Loucy (cell line): ENCODE measurements at regions not wholly inside any gene's neighbourhood (a gene's known extent, or its start where the extent isn't known, plus 50 kb on each side); places are given as distances from the start of the nearest gene placed in this dataset.
"Not testable (repeated sequence)": the region's sequence is repeated elsewhere in the genome, so short reads cannot be mapped to it uniquely, and the experiment has no call there.

Experiments used
- EZH2phosphoT487 ChIP-seq: fragments of 200-600 bp; IDR thresholded peaks from 2 replicates; pipeline ENCODE4 v1.6.1; 2018; ENCODE audit warnings: antibody characterized with exemption, mild to moderate bottlenecking, moderate library complexity, borderline replicate concordance
- TF ChIP-seq, protein P1 (sequence below): fragments of 200-600 bp; sonication (generic); conservative IDR thresholded peaks from 2 replicates; pipeline ENCODE4 v1.5.1; 2014; ENCODE audit warnings: mild to moderate bottlenecking, antibody characterized with exemption, low read length

DNA sequence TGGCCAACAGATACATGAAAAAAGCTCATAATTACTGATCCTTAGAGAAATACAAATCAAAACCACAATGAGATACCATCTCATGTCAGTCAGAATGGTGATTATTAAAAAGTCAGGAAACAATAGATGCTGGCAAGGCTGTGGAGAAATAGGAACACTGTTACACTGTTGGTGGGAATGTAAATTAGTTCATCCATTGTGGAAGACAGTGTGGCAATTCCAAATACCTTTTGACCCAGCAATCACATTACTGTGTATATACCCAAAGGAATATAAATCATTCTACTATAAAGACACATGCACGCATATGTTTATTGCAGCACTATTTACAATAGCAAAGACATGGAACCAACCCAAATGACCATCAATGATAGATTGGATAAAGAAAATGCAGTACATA, 583.9 kb upstream of the GALNTL6 start:
- TF ChIP-seq, protein P1, sequence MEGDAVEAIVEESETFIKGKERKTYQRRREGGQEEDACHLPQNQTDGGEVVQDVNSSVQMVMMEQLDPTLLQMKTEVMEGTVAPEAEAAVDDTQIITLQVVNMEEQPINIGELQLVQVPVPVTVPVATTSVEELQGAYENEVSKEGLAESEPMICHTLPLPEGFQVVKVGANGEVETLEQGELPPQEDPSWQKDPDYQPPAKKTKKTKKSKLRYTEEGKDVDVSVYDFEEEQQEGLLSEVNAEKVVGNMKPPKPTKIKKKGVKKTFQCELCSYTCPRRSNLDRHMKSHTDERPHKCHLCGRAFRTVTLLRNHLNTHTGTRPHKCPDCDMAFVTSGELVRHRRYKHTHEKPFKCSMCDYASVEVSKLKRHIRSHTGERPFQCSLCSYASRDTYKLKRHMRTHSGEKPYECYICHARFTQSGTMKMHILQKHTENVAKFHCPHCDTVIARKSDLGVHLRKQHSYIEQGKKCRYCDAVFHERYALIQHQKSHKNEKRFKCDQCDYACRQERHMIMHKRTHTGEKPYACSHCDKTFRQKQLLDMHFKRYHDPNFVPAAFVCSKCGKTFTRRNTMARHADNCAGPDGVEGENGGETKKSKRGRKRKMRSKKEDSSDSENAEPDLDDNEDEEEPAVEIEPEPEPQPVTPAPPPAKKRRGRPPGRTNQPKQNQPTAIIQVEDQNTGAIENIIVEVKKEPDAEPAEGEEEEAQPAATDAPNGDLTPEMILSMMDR: not testable (repeated sequence)
- not testable (repeated sequence) for TF ChIP-seq EZH2phosphoT487
